ENCODE measurements at regions not wholly inside any gene's neighbourhood (a gene's known extent, or its start where the extent isn't known, plus 50 kb on each side); places are given as distances from the start of the nearest gene placed in this dataset.
A peak's percentile ranks its signal among the peaks of the same experiment; 100 is the strongest.

DNA sequence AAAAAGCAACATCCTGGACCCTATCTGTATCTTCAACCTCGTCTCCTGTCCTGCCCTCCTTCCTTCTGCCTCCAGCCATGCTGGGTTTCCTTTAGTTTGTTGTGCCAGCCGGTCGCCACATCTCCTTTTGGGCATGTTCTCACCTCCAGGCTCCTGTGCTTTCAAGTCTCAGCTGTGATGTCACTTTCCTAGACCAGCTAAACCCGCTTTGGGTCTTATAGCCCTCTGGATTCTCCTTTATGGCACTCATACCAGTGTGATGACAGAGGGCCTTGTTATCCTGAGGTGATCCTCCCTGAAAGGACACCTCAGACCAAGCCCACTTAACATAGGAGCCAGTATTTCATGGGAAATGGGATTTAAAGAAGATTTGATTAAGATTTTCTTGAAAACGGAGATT is 108.6 kb downstream of the EMX2 start:
- peak overlapping the region in 1 of 6 donors; percentile 14 for H3K27ac Mint-ChIP-seq
- no peak for ATAC-seq (ENCODE audit: low read depth in 2 of 2)
- H3K27me3 Mint-ChIP-seq = peaks cover 0 to 4% (median 0%) of the 10 kb centered on the region in 3 donors
- DNase-seq = no peak
- H3K4me3 Mint-ChIP-seq = no peak overlapping the region
- no peaks in the 10 kb centered on the region for H3K4me1 Mint-ChIP-seq
- no peaks in the 10 kb centered on the region for H3K36me3 Mint-ChIP-seq
- peaks cover 3 to 35% (median 10%) of the 10 kb centered on the region in 7 donors for H3K9me3 Mint-ChIP-seq

DNA sequence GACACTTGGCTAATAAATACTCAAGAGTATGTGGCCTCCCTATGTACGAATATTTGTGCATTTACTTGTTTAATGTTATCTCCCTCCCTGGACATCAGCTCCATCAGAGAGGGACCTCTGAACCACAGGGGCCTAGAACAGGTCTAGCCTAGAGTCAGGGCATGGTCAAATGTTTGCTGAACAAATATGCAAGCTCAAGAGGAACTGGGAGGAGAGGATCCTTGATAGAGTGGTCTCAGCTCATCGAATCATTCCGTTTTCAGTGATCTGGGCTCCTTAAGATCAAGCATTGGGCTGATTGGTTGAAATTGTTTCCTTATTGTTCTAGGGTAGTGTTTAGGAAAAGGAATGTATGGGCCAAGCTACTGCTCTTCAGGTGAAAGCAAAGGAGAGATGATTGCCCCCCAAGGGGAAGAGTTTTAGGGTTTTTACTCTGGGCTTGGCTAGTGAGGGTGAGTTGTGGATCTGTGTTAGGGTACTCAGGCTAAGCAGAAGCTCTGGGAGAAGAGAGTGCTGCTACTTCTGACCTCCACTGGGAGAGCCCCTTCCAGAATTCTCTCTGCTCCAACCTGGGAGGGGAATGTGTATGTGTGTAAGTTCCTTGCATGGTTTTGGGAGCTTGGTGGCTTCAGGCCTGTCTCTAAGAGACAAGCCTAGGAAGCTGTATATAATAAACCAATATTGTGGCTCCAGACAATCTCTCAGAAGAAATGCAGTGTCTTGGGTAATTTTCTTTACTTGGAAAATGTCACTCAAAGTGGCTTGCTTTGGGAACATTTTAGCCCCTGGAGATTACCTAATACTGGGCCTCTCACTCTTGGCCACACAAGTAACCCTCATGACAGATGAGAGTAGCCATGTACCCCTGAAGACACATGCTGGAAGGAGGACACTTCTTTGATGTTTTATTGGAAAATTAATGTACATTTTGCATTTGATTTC is 110.0 kb downstream of the EMX2 start:
- Mint-ChIP-seq H3K4me1 (no peaks in the 10 kb centered on the region), H3K4me3 (no peak overlapping the region), H3K27ac (no peak overlapping the region), H3K9me3 (peaks cover 3 to 37% (median 11%) of the 10 kb centered on the region in 7 donors), H3K36me3 (no peaks in the 10 kb centered on the region), H3K27me3 (no peaks in the 10 kb centered on the region)
- DNase-seq (no peak), ATAC-seq (ENCODE audit: low read depth in 2 of 2) (no peak)

DNA sequence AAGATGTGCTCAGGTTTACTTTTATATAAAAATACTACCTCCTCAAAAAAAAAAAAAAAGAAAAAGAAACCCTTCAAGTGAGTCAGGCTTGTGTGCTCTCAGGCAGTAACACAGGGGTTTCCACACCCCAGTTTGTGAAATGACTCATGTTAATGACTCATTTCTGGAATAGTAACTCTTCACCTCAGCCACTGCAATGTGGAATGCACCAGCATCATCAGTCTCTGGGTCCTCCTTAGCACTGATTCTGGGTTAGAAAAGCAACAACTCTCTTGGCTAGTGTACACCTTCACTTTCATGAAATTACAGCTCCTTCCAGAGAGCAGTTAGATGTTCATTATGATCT is 110.6 kb downstream of the EMX2 start:
- no peak overlapping the region for H3K4me3 Mint-ChIP-seq

DNA sequence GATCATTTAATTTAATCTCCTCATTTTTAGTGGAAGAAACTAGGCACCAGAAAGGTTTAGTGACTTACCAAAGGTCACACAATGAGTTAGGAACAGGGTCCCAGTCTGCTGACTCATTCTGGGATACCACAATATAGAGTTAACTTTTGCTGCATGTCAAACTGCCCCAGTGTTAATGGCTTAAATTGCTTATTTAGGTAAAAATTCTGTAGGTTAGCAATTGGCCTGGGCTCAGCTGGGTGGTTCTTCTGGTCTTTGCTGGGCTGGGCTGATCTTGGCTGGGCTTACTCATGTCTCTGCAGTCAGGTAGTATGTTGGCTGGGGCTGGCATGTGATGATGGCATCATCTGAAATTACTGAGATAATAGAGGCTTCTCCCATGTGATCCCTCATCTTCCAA is 111.6 kb downstream of the EMX2 start:
- no peak for ATAC-seq (ENCODE audit: low read depth in 2 of 2)
- H3K36me3 Mint-ChIP-seq = no peaks in the 10 kb centered on the region

More for the DNA sequence above, 110.6 kb downstream of the EMX2 start:
- H3K27ac Mint-ChIP-seq = no peak overlapping the region
- no peaks in the 10 kb centered on the region for H3K27me3 Mint-ChIP-seq
- peaks cover 3 to 37% (median 11%) of the 10 kb centered on the region in 7 donors for H3K9me3 Mint-ChIP-seq
- no peaks in the 10 kb centered on the region for H3K4me1 Mint-ChIP-seq
- DNase-seq = no peak
- no peak for ATAC-seq (ENCODE audit: low read depth in 2 of 2)
- no peaks in the 10 kb centered on the region for H3K36me3 Mint-ChIP-seq

DNA sequence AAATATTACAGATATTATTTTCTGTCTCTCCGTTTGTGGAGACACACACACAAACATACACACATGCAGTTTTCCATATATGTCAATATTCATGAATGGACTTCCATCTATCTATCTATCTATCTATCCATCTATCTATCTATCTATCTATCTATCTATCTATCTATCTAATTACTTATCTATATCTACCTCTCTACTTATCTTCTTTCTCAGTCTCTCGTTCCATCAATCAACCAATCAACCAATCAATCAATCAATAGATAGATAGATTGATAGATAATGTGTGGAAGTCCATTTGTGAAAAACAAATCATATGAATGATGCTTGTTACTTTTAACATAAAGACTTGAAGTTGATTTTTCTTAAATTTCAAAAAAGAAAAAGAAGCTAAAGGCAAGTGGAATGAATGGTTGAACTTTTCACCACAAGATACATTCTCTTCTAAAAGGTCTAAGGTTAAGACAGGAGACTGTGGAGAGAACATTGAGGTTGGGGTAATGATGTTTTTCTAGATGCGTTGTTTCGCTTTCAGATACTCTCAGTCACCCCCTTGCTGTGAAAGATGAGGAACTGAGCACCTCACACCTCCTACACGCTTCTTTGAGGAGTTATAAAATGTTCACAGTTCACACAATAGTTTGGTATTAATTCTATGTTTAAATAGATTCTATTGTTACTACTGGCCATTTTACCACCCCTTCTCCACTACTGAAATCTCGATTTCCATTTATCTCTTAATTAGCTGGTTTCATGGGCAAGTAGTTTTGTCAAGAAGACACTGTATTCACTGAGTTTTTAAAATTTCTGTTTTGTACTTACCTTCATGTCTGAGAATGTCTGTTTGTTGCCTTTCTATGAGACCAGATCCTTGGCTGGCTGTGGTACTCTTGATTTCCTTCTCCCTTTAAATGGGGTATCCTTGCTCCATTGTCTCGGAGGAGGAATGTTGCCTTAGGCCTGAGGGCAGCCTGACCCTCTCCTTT is 114.1 kb downstream of the EMX2 start:
- ATAC-seq (ENCODE audit: low read depth in 2 of 2) = no peak
- H3K4me3 Mint-ChIP-seq = no peak overlapping the region
- peaks cover 1 to 24% (median 5%) of the 10 kb centered on the region in 7 donors for H3K9me3 Mint-ChIP-seq
- no peaks in the 10 kb centered on the region for H3K4me1 Mint-ChIP-seq
- DNase-seq = no peak
- H3K27ac Mint-ChIP-seq = no peak overlapping the region
- H3K27me3 Mint-ChIP-seq = peaks cover 0 to 4% (median 0%) of the 10 kb centered on the region in 3 donors
- H3K36me3 Mint-ChIP-seq = no peaks in the 10 kb centered on the region

More for the DNA sequence above, 111.6 kb downstream of the EMX2 start:
- no peaks in the 10 kb centered on the region for H3K4me1 Mint-ChIP-seq
- H3K27ac Mint-ChIP-seq = no peak overlapping the region
- peaks cover 3 to 37% (median 11%) of the 10 kb centered on the region in 7 donors for H3K9me3 Mint-ChIP-seq
- H3K27me3 Mint-ChIP-seq = peaks cover 0 to 4% (median 0%) of the 10 kb centered on the region in 3 donors
- H3K4me3 Mint-ChIP-seq = no peak overlapping the region
- DNase-seq = no peak

DNA sequence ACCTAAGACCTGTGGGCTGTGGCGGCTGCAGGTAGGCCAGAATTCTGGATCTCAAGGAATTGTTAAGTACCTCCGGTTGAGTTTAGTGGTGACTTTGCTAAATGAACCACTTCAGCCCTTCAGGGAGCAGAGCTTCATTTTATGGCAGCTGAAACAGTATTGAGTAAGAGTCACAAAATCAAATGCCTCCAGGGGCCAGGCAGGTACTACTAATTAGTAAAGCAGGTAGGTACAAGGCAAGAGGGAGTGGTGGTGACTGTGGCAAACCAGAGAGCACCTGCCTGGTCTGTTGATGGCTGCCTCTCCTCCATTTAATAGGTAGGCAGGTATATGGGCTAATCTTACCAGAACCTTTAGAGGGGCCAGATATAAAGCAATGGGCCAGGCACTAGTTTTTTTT is 118.8 kb downstream of the EMX2 start:
- peaks cover 0 to 3% (median 0%) of the 10 kb centered on the region in 7 donors for H3K9me3 Mint-ChIP-seq
- ATAC-seq (ENCODE audit: low read depth in 2 of 2) (no peak), DNase-seq (no peak)
- H3K4me3 Mint-ChIP-seq = no peak overlapping the region
- peaks cover 0 to 10% (median 0%) of the 10 kb centered on the region in 3 donors for H3K27me3 Mint-ChIP-seq
- H3K36me3 Mint-ChIP-seq = no peaks in the 10 kb centered on the region
- H3K4me1 Mint-ChIP-seq = no peaks in the 10 kb centered on the region
- no peak overlapping the region for H3K27ac Mint-ChIP-seq

DNA sequence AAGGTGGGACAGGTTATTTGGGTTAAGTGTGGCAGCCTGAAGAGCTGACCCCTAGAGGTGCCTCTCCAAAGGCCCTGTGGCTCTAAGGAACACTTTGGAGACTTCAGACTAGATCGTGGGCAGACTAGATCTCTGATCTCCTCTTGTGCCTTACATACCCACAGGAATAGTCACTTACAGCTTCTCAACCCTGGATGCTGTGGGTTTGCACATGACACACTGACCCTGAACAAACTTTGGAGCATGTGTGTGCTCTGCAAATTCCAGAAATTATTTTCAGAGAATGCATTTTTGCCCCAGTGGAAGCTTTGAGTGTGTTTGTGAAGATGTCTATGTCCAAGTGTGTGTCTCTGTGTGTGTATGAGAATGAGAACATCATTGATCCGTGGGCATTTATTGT is 119.6 kb downstream of the EMX2 start:
- DNase-seq (no peak), ATAC-seq (ENCODE audit: low read depth in 2 of 2) (no peak)
- H3K36me3 Mint-ChIP-seq = no peaks in the 10 kb centered on the region
- H3K27ac Mint-ChIP-seq = no peak overlapping the region
- peaks cover 0 to 13% (median 0%) of the 10 kb centered on the region in 3 donors for H3K27me3 Mint-ChIP-seq
- H3K9me3 Mint-ChIP-seq = peaks cover 0 to 2% (median 0%) of the 10 kb centered on the region in 7 donors
- H3K4me1 Mint-ChIP-seq = no peaks in the 10 kb centered on the region
- H3K4me3 Mint-ChIP-seq = no peak overlapping the region

DNA sequence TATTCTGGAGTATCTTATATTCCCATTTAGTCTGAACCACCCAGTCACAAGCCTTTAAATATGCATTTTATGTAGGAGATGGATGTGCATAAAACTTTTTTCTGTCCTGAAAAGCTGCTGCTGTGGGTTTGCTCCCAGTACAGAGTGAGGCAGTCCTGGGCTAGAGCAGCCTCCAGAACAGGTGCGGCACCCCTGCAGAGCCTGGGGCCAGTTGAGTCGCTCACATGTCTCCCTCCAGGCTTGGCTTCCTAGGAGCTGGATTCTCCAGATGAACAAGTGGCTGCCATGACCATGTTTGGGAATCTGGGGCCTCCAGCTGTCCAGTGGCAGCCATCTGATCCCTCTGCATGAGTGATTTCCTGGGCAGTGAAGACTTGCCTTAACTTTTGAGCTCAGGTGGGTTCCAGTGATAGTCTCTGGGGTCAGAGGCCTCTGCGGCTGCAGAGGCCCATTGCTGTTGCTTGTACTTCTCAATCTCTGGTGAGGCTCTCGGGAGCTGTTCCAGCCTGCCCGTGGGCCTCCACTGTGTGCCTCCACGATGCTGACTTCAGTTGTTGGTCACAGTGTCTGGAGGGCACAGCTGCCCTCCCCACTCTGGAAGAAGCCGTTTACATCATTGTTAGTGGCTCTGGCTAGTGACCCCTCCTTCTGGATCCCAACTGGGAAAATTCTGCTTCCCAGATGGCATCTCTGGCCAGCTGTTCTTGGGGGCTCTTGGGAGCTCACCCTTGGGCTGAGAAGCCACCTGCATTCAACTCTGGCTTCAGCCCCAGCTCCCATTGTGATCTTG is 120.4 kb downstream of the EMX2 start:
- Mint-ChIP-seq H3K36me3 (no peaks in the 10 kb centered on the region), H3K9me3 (peaks cover 0 to 2% (median 0%) of the 10 kb centered on the region in 7 donors), H3K27me3 (peaks cover 0 to 14% (median 0%) of the 10 kb centered on the region in 3 donors), H3K27ac (no peak overlapping the region), H3K4me3 (no peak overlapping the region), H3K4me1 (no peaks in the 10 kb centered on the region)
- ATAC-seq (ENCODE audit: low read depth in 2 of 2) (no peak), DNase-seq (no peak)

DNA sequence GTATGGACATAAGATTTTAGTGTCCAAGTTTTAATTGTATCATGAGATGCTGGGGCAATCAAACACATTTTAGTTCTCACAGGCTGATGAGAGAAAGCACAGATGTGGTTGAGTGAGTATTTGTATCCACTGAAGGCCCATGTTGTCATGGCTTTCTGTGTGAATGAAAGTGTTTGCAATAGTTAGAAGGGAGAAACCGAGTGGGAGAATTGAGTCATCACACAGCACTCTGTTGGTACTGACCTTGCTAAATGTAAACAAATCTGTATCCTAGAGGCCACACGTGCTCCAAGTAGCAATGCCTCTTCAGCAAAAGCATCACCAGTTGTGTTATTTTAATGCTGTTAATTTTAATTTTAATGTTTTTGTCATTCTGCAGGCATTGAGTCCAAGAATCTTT is 121.2 kb downstream of the EMX2 start:
- no peak for ATAC-seq (ENCODE audit: low read depth in 2 of 2)
- Mint-ChIP-seq H3K36me3 (no peaks in the 10 kb centered on the region), H3K9me3 (no peaks in the 10 kb centered on the region), H3K27ac (no peak overlapping the region), H3K27me3 (peaks cover 0 to 11% (median 0%) of the 10 kb centered on the region in 3 donors), H3K4me3 (no peak overlapping the region), H3K4me1 (no peaks in the 10 kb centered on the region)
- no peak for DNase-seq

DNA sequence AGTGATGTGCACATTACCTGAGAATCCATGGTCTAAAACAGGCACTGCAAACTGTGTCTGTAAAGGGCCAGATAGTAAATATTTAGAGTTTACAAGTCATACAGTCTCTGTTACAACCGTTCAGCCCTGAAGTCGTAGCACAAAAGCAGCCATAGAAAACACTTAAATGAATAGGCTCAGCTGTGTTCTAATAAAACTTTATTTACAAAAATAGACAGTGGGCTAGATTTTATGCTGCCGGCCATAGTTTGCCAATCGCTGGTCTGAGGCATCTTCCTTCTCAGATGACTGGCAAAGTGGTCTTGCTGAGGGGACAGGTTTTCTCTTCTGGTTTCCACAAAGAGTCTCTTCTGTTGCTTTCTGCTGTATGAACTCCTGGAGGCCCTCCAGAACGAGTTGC is 121.7 kb downstream of the EMX2 start:
- H3K9me3 Mint-ChIP-seq = peaks cover 0 to 1% (median 0%) of the 10 kb centered on the region in 7 donors
- no peaks in the 10 kb centered on the region for H3K4me1 Mint-ChIP-seq
- H3K4me3 Mint-ChIP-seq = no peak overlapping the region
- ATAC-seq (ENCODE audit: low read depth in 2 of 2) (no peak), DNase-seq (no peak)
- no peaks in the 10 kb centered on the region for H3K36me3 Mint-ChIP-seq
- H3K27ac Mint-ChIP-seq = no peak overlapping the region
- H3K27me3 Mint-ChIP-seq = peaks cover 0 to 10% (median 0%) of the 10 kb centered on the region in 3 donors

DNA sequence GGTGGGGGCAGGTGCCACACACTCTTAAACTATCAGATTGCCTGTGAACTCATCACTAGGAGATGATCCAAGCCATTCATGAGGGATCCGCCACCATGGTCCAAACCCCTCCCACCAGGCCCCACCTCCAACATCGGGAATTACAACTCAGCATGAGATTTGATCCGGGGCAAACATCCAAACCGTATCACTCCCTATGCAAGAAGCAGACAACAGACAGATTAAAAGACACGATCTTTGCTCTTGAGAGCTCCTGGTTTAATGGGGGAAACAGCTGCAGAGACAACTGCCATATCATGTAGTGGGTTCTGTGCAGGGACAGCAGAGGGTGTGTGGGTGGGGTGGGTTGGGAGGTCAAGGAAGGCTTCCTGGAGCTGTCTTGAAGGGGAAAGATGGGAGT is 123.6 kb downstream of the EMX2 start:
- Mint-ChIP-seq H3K4me3 (no peak overlapping the region), H3K36me3 (no peaks in the 10 kb centered on the region), H3K9me3 (peaks cover 0 to 2% (median 0%) of the 10 kb centered on the region in 7 donors), H3K27ac (no peak overlapping the region), H3K27me3 (peaks cover 0 to 10% (median 0%) of the 10 kb centered on the region in 3 donors), H3K4me1 (no peaks in the 10 kb centered on the region)
- DNase-seq (no peak), ATAC-seq (ENCODE audit: low read depth in 2 of 2) (no peak)

DNA sequence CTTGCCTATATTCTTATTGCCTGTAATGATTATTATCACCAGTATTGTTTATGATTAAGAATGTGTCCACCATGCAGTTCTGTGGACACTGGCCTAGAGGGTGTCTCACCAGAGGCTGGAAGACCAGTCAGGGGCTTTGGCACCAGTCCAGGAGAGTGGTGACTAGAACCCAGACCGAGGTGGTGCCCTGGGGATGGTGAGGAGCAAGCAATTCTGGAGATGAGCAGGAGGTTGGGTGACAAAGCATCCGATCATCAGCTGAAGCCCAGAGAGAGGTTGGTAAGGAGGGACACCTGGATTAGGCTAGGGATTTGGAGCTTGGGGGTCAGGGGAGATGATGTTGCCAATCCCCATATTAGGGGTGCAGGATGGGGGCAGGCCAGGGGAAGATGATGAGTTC is 124.4 kb downstream of the EMX2 start:
- ATAC-seq (ENCODE audit: low read depth in 2 of 2) (no peak), DNase-seq (no peak)
- Mint-ChIP-seq H3K4me3 (no peak overlapping the region), H3K36me3 (no peaks in the 10 kb centered on the region), H3K27me3 (peaks cover 0 to 17% (median 0%) of the 10 kb centered on the region in 3 donors), H3K4me1 (no peaks in the 10 kb centered on the region), H3K9me3 (peaks cover 0 to 2% (median 0%) of the 10 kb centered on the region in 7 donors), H3K27ac (no peak overlapping the region)

DNA sequence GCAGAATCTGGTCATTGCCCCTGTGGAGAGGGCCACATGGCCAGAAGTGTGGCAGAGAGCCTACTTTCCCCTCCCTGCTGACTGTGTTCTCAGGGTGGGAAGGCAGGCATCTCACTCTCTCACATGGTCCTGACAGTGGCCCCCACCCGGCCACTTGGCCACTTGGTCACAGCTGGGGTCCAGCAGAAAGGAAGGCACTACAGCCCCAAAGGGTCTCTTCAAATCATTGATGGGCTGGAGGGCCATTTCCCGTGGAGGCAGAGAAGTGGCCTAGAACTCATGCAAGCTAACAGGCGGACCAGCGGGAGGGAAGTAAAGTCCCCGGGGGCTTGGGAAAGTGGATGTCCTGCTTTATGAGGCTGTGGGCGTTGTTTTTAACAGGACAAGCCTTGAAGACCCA is 125.3 kb downstream of the EMX2 start:
- DNase-seq (no peak), ATAC-seq (ENCODE audit: low read depth in 2 of 2) (no peak)
- H3K9me3 Mint-ChIP-seq = peaks cover 0 to 2% (median 0%) of the 10 kb centered on the region in 7 donors
- no peak overlapping the region for H3K27ac Mint-ChIP-seq
- H3K4me3 Mint-ChIP-seq = no peak overlapping the region
- no peaks in the 10 kb centered on the region for H3K4me1 Mint-ChIP-seq
- peaks cover 0 to 17% (median 0%) of the 10 kb centered on the region in 3 donors for H3K27me3 Mint-ChIP-seq
- no peaks in the 10 kb centered on the region for H3K36me3 Mint-ChIP-seq
